ENCODE measurements at regions not wholly inside any gene's neighbourhood (a gene's known extent, or its start where the extent isn't known, plus 50 kb on each side); places are given as distances from the start of the nearest gene placed in this dataset.

- TF ChIP-seq CTCF (conservative IDR thresholded peaks at IDR 0.05; ENCODE audit: low read length): no peak
- TF ChIP-seq EZH2phosphoT487 (IDR thresholded peaks at IDR 0.05; ENCODE audit: borderline replicate concordance, low read depth, low read length): no peak
- Histone ChIP-seq H3K9me3 (ENCODE audit: low read length) (no peaks in the 10 kb centered on the region), H3K4me3 (ENCODE audit: low read depth, low read length, poor library complexity, severe bottlenecking) (no peak overlapping the region), H3K79me2 (ENCODE audit: insufficient read depth, low read depth, low read length) (no peaks in the 10 kb centered on the region), H3K4me2 (ENCODE audit: low read length) (no peak overlapping the region), H3K9me2 (ENCODE audit: insufficient read depth, low read length) (no peaks in the 10 kb centered on the region), H4K20me1 (ENCODE audit: insufficient read depth, low read length) (no peaks in the 10 kb centered on the region), H3K36me3 (ENCODE audit: insufficient read depth, low read length) (no peaks in the 10 kb centered on the region), H3K27ac (ENCODE audit: low read depth, low read length, poor library complexity, severe bottlenecking) (no peak overlapping the region), H2AFZ (ENCODE audit: low read length) (no peak overlapping the region), H3K4me1 (ENCODE audit: insufficient read depth, low read length, poor library complexity, severe bottlenecking) (no peaks in the 10 kb centered on the region)
- POLR2A ChIA-PET: no interaction called here
- intact Hi-C loops (cut with micrococcal nuclease; ENCODE audit: unreplicated experiment): loop anchor here (10.0 kb wide), 1 partner anchor 56 kb away; no protein-coding TSS in a partner anchor
- DNase-seq (ENCODE audit: low spot score): no peak
- CTCF ChIA-PET (ENCODE audit: unreplicated experiment): no interaction called here
- no TSS peak for BruUV-seq (replicated peaks)
Measured at GRCh38 chr13:19321222-19321621, 139.6 kb upstream of the TUBA3C start.

GRCh38 chr13:19305434-19305833 lies 123.8 kb upstream of the TUBA3C start:
- DNase-seq (ENCODE audit: low spot score): no peak
- Histone ChIP-seq H2AFZ (ENCODE audit: low read length) (no peak overlapping the region), H3K79me2 (ENCODE audit: insufficient read depth, low read depth, low read length) (no peaks in the 10 kb centered on the region), H4K20me1 (ENCODE audit: insufficient read depth, low read length) (no peaks in the 10 kb centered on the region), H3K4me1 (ENCODE audit: insufficient read depth, low read length, poor library complexity, severe bottlenecking) (no peaks in the 10 kb centered on the region), H3K9me2 (ENCODE audit: insufficient read depth, low read length) (no peaks in the 10 kb centered on the region), H3K9me3 (ENCODE audit: low read length) (no peaks in the 10 kb centered on the region), H3K36me3 (ENCODE audit: insufficient read depth, low read length) (no peaks in the 10 kb centered on the region), H3K4me2 (ENCODE audit: low read length) (no peak overlapping the region), H3K27ac (ENCODE audit: low read depth, low read length, poor library complexity, severe bottlenecking) (no peak overlapping the region), H3K4me3 (ENCODE audit: low read depth, low read length, poor library complexity, severe bottlenecking) (no peak overlapping the region)
- POLR2A ChIA-PET: no interaction called here
- TF ChIP-seq CTCF (conservative IDR thresholded peaks at IDR 0.05; ENCODE audit: low read length): no peak
- no TSS peak for BruUV-seq (replicated peaks)
- intact Hi-C loops (cut with micrococcal nuclease; ENCODE audit: unreplicated experiment): no loop called here
- CTCF ChIA-PET (ENCODE audit: unreplicated experiment): no interaction called here

GRCh38 chr13:19289180-19289579 lies 107.6 kb upstream of the TUBA3C start:
- Histone ChIP-seq H3K4me3 (ENCODE audit: low read depth, low read length, poor library complexity, severe bottlenecking) (no peak overlapping the region), H3K9me2 (ENCODE audit: insufficient read depth, low read length) (no peaks in the 10 kb centered on the region), H3K36me3 (ENCODE audit: insufficient read depth, low read length) (no peaks in the 10 kb centered on the region), H3K4me2 (ENCODE audit: low read length) (no peak overlapping the region), H2AFZ (ENCODE audit: low read length) (no peak overlapping the region), H3K9me3 (ENCODE audit: low read length) (no peaks in the 10 kb centered on the region), H4K20me1 (ENCODE audit: insufficient read depth, low read length) (no peaks in the 10 kb centered on the region), H3K27ac (ENCODE audit: low read depth, low read length, poor library complexity, severe bottlenecking) (no peak overlapping the region), H3K4me1 (ENCODE audit: insufficient read depth, low read length, poor library complexity, severe bottlenecking) (no peaks in the 10 kb centered on the region), H3K79me2 (ENCODE audit: insufficient read depth, low read depth, low read length) (no peaks in the 10 kb centered on the region)
- intact Hi-C loops (cut with micrococcal nuclease; ENCODE audit: unreplicated experiment): no loop called here
- CTCF ChIA-PET (ENCODE audit: unreplicated experiment): no interaction called here
- no TSS peak for BruUV-seq (replicated peaks)
- TF ChIP-seq CTCF (conservative IDR thresholded peaks at IDR 0.05; ENCODE audit: low read length) (no peak), EZH2phosphoT487 (IDR thresholded peaks at IDR 0.05; ENCODE audit: borderline replicate concordance, low read depth, low read length) (no peak)
- DNase-seq (ENCODE audit: low spot score): no peak
- POLR2A ChIA-PET: no interaction called here
